GM23338 (cell line): ENCODE measurements at regions not wholly inside any gene's neighbourhood (a gene's known extent, or its start where the extent isn't known, plus 50 kb on each side); places are given as distances from the start of the nearest gene placed in this dataset.

ENCODE experiments used
- ATAC-seq: fragments of 200-7000 bp; cut with Tn5 transposase; 3 replicates; pipeline ENCODE4 v1.9.1; 2020
- DNase-seq: peaks from one replicate; pipeline ENCODE4 v3.0.0-alpha.2; 2015; ENCODE audit warnings: low spot score
- H2AFZ ChIP-seq: fragments of 200-600 bp; sonication (generic); 2 replicates; pipeline ENCODE4 v1.8.0; 2016; ENCODE audit warnings: antibody characterized with exemption, mild to moderate bottlenecking, moderate library complexity
- H3F3A ChIP-seq: fragments of 200-600 bp; sonication (generic); replicated peaks from 2 replicates; pipeline ENCODE4 v1.8.0; 2017; ENCODE audit warnings: antibody characterized with exemption, mixed run types, low read depth
- H3K27ac ChIP-seq: fragments of 200-600 bp; sonication (generic); 2 replicates; pipeline ENCODE4 v1.6.1; 2016; ENCODE audit warnings: low read depth
- H3K27me3 ChIP-seq: fragments of 200-600 bp; sonication (generic); 2 replicates; pipeline ENCODE4 v1.8.0; 2016; ENCODE audit warnings: mild to moderate bottlenecking, mixed run types, moderate library complexity; ENCODE audit not compliant: insufficient read depth
- H3K36me3 ChIP-seq: fragments of 200-600 bp; sonication (generic); 2 replicates; pipeline ENCODE4 v1.8.0; 2016; ENCODE audit warnings: mild to moderate bottlenecking; ENCODE audit not compliant: insufficient read depth
- H3K4me1 ChIP-seq: fragments of 200-600 bp; sonication (generic); 2 replicates; pipeline ENCODE4 v1.8.0; 2016; ENCODE audit warnings: mild to moderate bottlenecking, moderate library complexity; ENCODE audit not compliant: insufficient read depth
- H3K4me2 ChIP-seq: fragments of 200-600 bp; sonication (generic); 2 replicates; pipeline ENCODE4 v1.7.1; 2017; ENCODE audit warnings: mixed run types
- H3K4me3 ChIP-seq: fragments of 200-600 bp; sonication (generic); 2 replicates; pipeline ENCODE4 v1.6.1; 2016; ENCODE audit warnings: mixed run types
- H3K79me2 ChIP-seq: fragments of 200-600 bp; sonication (generic); replicated peaks from 2 replicates; pipeline ENCODE4 v1.8.0; 2017; ENCODE audit warnings: mild to moderate bottlenecking; ENCODE audit not compliant: insufficient read depth
- H3K9me2 ChIP-seq: fragments of 200-600 bp; sonication (generic); 2 replicates; pipeline ENCODE4 v1.8.0; 2017; ENCODE audit not compliant: insufficient read depth
- H4K20me1 ChIP-seq: fragments of 200-600 bp; sonication (generic); replicated peaks from 2 replicates; pipeline ENCODE4 v1.8.0; 2017; ENCODE audit warnings: mild to moderate bottlenecking; ENCODE audit not compliant: insufficient read depth
- H3K27ac Mint-ChIP-seq: 2 replicates; pipeline ENCODE4 v1.8.0; 2020; ENCODE audit warnings: inconsistent platforms, mild to moderate bottlenecking, moderate library complexity, mixed read lengths
- H3K27me3 Mint-ChIP-seq: 3 replicates; pipeline ENCODE4 v1.8.0; 2022; ENCODE audit warnings: low read depth, mild to moderate bottlenecking, moderate library complexity, mixed read lengths, inconsistent platforms; ENCODE audit not compliant: insufficient read depth, poor library complexity
- H3K36me3 Mint-ChIP-seq: 3 replicates; pipeline ENCODE4 v1.8.0; 2021; ENCODE audit warnings: low read depth, mild to moderate bottlenecking, inconsistent platforms, moderate library complexity, mixed read lengths
- H3K4me1 Mint-ChIP-seq: 3 replicates; pipeline ENCODE4 v1.8.0; 2020; ENCODE audit warnings: mild to moderate bottlenecking, inconsistent platforms, mixed read lengths
- H3K4me3 Mint-ChIP-seq: 3 replicates; pipeline ENCODE4 v1.8.0; 2021; ENCODE audit warnings: moderate library complexity, mild to moderate bottlenecking, inconsistent platforms, mixed read lengths
- H3K9me3 Mint-ChIP-seq: 3 replicates; pipeline ENCODE4 v1.8.0; 2020; ENCODE audit warnings: moderate library complexity, mild to moderate bottlenecking, inconsistent platforms, mixed read lengths
- CREB1 ChIP-seq: fragments of 250-450 bp; sonication (Bioruptor Pico); IDR thresholded peaks from 2 replicates; pipeline ENCODE4 v1.5.0; 2020; ENCODE audit warnings: low read depth, mild to moderate bottlenecking, moderate library complexity
- EZH2 ChIP-seq: fragments of 200-600 bp; sonication (generic); IDR thresholded peaks from one replicate; pipeline ENCODE4 v1.8.0; 2017; ENCODE audit warnings: antibody characterized with exemption, mild to moderate bottlenecking, low read depth; ENCODE audit not compliant: unreplicated experiment
- JUNB ChIP-seq: IDR thresholded peaks from one replicate; pipeline ENCODE4 v1.6.1; 2016; ENCODE audit warnings: antibody characterized with exemption; ENCODE audit not compliant: unreplicated experiment
- NANOG ChIP-seq: IDR thresholded peaks from 2 replicates; pipeline ENCODE4 v1.6.1; 2016; ENCODE audit warnings: antibody characterized with exemption, borderline replicate concordance
- POLR2AphosphoS5 ChIP-seq: IDR thresholded peaks from 2 replicates; pipeline ENCODE4 v1.6.1; 2016; ENCODE audit warnings: antibody characterized with exemption, low read depth
- ZNF331 ChIP-seq: fragments of 250-450 bp; sonication (Bioruptor Pico); IDR thresholded peaks from 2 replicates; pipeline ENCODE4 v1.5.0; 2020; ENCODE audit warnings: low read depth, mild to moderate bottlenecking, moderate library complexity
- TF ChIP-seq, protein P1 (sequence below), 2 experiments: fragments of 200-600 bp in 1 of 2; sonication (generic) in 1 of 2; conservative IDR thresholded peaks; 2 replicates each; pipeline versions ENCODE4 v1.5.1 to v1.6.1; 2016 to 2017; ENCODE audit warnings: antibody characterized with exemption in 2 of 2, low read depth in 2 of 2, mild to moderate bottlenecking in 2 of 2, moderate library complexity in 1 of 2
- TF ChIP-seq, protein P2 (sequence below): fragments of 250-450 bp; sonication (Bioruptor Pico); IDR thresholded peaks from 2 replicates; pipeline ENCODE4 v1.5.0; 2020; ENCODE audit warnings: mild to moderate bottlenecking, moderate library complexity
- TF ChIP-seq, protein P3 (sequence below): IDR thresholded peaks from one replicate; pipeline ENCODE4 v1.6.1; 2018; ENCODE audit warnings: antibody characterized with exemption; ENCODE audit not compliant: unreplicated experiment

DNA sequence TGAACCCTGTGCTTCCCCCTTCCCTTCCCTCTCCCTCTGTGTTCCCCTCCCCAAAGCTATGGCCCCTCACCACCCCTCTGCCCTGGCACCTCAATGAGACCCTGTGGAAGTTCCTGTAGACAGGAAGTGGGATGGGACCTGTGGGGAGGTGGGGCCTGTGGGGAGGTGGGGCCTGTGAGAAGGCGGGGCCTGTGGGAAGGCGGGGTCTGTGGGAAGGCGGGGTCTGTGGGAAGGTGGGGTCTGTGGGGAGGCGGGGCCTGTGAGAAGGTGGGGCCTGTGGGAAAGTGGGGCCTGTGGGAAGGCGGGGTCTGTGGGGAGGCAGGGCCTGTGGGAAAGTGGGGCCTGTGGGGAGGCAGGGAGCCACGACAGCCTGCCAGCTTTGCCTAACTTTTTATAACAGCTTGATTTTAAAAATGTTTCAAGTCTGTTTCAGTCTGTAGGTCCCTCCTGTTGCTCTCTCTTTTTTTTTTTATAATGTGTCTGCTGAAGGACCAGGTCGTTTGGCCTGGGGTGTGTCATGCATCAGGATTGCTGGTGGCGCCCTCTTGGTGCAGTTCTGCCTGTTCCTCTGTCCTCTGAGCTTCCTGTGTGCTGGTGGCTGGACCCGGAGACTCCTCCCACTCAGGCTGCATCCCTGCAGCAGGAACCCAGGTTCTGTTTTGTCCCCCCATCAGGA, 70.5 kb upstream of the SLCO4A1 start:
- peak; percentile 61 for DNase-seq
- Histone ChIP-seq H3K4me1 (no peaks in the 10 kb centered on the region), H3K9me2 (no peaks in the 10 kb centered on the region), H4K20me1 (no peaks in the 10 kb centered on the region), H3K27ac (no peak overlapping the region), H3K79me2 (no peaks in the 10 kb centered on the region), H3K27me3 (no peaks in the 10 kb centered on the region), H3K4me2 (no peak overlapping the region), H2AFZ (no peak overlapping the region), H3F3A (no peaks in the 10 kb centered on the region), H3K4me3 (no peak overlapping the region), H3K36me3 (no peaks in the 10 kb centered on the region)
- ATAC-seq = peak; percentile 41
- Mint-ChIP-seq H3K4me1 (peaks cover 11% of the 10 kb centered on the region), H3K27me3 (peaks cover 24% of the 10 kb centered on the region), H3K9me3 (peaks cover 9% of the 10 kb centered on the region), H3K4me3 (no peak overlapping the region), H3K36me3 (no peaks in the 10 kb centered on the region; the same call in 2 of the 3 replicates), H3K27ac (no peak overlapping the region)
- TF ChIP-seq NANOG (no peak), POLR2AphosphoS5 (no peak), EZH2 (no peak), CREB1 (no peak), JUNB (no peak), ZNF331 (CRISPR knock-in tag) (no peak)
- TF ChIP-seq, protein P1, sequence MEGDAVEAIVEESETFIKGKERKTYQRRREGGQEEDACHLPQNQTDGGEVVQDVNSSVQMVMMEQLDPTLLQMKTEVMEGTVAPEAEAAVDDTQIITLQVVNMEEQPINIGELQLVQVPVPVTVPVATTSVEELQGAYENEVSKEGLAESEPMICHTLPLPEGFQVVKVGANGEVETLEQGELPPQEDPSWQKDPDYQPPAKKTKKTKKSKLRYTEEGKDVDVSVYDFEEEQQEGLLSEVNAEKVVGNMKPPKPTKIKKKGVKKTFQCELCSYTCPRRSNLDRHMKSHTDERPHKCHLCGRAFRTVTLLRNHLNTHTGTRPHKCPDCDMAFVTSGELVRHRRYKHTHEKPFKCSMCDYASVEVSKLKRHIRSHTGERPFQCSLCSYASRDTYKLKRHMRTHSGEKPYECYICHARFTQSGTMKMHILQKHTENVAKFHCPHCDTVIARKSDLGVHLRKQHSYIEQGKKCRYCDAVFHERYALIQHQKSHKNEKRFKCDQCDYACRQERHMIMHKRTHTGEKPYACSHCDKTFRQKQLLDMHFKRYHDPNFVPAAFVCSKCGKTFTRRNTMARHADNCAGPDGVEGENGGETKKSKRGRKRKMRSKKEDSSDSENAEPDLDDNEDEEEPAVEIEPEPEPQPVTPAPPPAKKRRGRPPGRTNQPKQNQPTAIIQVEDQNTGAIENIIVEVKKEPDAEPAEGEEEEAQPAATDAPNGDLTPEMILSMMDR (conservative IDR thresholded peaks at IDR 0.05; ENCODE audit: low read depth in 2 of 2) = peak; percentile 23 to 58
- TF ChIP-seq, protein P2, sequence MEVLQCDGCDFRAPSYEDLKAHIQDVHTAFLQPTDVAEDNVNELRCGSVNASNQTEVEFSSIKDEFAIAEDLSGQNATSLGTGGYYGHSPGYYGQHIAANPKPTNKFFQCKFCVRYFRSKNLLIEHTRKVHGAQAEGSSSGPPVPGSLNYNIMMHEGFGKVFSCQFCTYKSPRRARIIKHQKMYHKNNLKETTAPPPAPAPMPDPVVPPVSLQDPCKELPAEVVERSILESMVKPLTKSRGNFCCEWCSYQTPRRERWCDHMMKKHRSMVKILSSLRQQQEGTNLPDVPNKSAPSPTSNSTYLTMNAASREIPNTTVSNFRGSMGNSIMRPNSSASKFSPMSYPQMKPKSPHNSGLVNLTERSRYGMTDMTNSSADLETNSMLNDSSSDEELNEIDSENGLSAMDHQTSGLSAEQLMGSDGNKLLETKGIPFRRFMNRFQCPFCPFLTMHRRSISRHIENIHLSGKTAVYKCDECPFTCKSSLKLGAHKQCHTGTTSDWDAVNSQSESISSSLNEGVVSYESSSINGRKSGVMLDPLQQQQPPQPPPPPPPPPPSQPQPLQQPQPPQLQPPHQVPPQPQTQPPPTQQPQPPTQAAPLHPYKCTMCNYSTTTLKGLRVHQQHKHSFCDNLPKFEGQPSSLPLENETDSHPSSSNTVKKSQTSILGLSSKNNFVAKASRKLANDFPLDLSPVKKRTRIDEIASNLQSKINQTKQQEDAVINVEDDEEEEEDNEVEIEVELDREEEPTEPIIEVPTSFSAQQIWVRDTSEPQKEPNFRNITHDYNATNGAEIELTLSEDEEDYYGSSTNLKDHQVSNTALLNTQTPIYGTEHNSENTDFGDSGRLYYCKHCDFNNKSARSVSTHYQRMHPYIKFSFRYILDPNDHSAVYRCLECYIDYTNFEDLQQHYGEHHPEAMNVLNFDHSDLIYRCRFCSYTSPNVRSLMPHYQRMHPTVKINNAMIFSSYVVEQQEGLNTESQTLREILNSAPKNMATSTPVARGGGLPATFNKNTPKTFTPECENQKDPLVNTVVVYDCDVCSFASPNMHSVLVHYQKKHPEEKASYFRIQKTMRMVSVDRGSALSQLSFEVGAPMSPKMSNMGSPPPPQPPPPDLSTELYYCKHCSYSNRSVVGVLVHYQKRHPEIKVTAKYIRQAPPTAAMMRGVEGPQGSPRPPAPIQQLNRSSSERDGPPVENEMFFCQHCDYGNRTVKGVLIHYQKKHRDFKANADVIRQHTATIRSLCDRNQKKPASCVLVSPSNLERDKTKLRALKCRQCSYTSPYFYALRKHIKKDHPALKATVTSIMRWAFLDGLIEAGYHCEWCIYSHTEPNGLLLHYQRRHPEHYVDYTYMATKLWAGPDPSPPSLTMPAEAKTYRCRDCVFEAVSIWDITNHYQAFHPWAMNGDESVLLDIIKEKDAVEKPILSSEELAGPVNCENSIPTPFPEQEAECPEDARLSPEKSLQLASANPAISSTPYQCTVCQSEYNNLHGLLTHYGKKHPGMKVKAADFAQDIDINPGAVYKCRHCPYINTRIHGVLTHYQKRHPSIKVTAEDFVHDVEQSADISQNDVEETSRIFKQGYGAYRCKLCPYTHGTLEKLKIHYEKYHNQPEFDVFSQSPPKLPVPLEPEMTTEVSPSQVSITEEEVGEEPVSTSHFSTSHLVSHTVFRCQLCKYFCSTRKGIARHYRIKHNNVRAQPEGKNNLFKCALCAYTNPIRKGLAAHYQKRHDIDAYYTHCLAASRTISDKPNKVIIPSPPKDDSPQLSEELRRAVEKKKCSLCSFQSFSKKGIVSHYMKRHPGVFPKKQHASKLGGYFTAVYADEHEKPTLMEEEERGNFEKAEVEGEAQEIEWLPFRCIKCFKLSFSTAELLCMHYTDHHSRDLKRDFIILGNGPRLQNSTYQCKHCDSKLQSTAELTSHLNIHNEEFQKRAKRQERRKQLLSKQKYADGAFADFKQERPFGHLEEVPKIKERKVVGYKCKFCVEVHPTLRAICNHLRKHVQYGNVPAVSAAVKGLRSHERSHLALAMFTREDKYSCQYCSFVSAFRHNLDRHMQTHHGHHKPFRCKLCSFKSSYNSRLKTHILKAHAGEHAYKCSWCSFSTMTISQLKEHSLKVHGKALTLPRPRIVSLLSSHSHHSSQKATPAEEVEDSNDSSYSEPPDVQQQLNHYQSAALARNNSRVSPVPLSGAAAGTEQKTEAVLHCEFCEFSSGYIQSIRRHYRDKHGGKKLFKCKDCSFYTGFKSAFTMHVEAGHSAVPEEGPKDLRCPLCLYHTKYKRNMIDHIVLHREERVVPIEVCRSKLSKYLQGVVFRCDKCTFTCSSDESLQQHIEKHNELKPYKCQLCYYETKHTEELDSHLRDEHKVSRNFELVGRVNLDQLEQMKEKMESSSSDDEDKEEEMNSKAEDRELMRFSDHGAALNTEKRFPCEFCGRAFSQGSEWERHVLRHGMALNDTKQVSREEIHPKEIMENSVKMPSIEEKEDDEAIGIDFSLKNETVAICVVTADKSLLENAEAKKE (CRISPR knock-in tag) = no peak
- TF ChIP-seq, protein P3, sequence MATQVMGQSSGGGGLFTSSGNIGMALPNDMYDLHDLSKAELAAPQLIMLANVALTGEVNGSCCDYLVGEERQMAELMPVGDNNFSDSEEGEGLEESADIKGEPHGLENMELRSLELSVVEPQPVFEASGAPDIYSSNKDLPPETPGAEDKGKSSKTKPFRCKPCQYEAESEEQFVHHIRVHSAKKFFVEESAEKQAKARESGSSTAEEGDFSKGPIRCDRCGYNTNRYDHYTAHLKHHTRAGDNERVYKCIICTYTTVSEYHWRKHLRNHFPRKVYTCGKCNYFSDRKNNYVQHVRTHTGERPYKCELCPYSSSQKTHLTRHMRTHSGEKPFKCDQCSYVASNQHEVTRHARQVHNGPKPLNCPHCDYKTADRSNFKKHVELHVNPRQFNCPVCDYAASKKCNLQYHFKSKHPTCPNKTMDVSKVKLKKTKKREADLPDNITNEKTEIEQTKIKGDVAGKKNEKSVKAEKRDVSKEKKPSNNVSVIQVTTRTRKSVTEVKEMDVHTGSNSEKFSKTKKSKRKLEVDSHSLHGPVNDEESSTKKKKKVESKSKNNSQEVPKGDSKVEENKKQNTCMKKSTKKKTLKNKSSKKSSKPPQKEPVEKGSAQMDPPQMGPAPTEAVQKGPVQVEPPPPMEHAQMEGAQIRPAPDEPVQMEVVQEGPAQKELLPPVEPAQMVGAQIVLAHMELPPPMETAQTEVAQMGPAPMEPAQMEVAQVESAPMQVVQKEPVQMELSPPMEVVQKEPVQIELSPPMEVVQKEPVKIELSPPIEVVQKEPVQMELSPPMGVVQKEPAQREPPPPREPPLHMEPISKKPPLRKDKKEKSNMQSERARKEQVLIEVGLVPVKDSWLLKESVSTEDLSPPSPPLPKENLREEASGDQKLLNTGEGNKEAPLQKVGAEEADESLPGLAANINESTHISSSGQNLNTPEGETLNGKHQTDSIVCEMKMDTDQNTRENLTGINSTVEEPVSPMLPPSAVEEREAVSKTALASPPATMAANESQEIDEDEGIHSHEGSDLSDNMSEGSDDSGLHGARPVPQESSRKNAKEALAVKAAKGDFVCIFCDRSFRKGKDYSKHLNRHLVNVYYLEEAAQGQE = no peak
